ENCODE measurements at regions not wholly inside any gene's neighbourhood (a gene's known extent, or its start where the extent isn't known, plus 50 kb on each side); places are given as distances from the start of the nearest gene placed in this dataset.

- no peak for TF ChIP-seq POLR2A (IDR thresholded peaks at IDR 0.05)
- TF ChIP-seq CTCF (IDR thresholded peaks at IDR 0.05) = no peak
Observed at GRCh38 chr10:78171633-78172400, 138.2 kb downstream of the RPS24 start.

Measured in thyroid gland (tissue), 4 donors.